Right atrium auricular region (tissue), 2 donors: ENCODE measurements at regions not wholly inside any gene's neighbourhood (a gene's known extent, or its start where the extent isn't known, plus 50 kb on each side); places are given as distances from the start of the nearest gene placed in this dataset.

ENCODE experiments used
- DNase-seq: peaks from one replicate; pipeline ENCODE4 v3.0.0-alpha.2; 2019; ENCODE audit warnings: low spot score
- H3K27ac ChIP-seq, 2 donors: fragments of 200-600 bp; sonication (generic); 1 replicate in 1 of 2; 2 replicates in 1 of 2; pipeline ENCODE4 v1.5.1; 2016 to 2019
- H3K27me3 ChIP-seq, 2 donors: fragments of 200-600 bp; sonication (generic); one replicate each; pipeline versions ENCODE4 v1.5.1 to v1.6.0; 2017 to 2019
- H3K36me3 ChIP-seq: fragments of 200-600 bp; sonication (generic); one replicate; pipeline ENCODE4 v1.5.1; 2016
- H3K4me1 ChIP-seq, 2 donors: fragments of 200-600 bp; sonication (generic); one replicate each; pipeline versions ENCODE4 v1.5.1 to v1.6.0; 2017 to 2019
- H3K4me3 ChIP-seq, 2 donors: fragments of 200-600 bp; sonication (generic); 1 replicate in 1 of 2; 2 replicates in 1 of 2; pipeline ENCODE4 v1.5.1; 2017 to 2019; ENCODE audit warnings: mild to moderate bottlenecking in 1 of 2, moderate library complexity in 1 of 2
- H3K9me3 ChIP-seq, 2 donors: fragments of 200-600 bp; sonication (generic); one replicate each; pipeline ENCODE4 v1.5.1; 2019
- TF ChIP-seq, protein P1 (sequence below), 2 donors: fragments of 200-600 bp; sonication (generic); IDR thresholded peaks; one replicate each; pipeline ENCODE4 v1.5.1; 2019; ENCODE audit warnings: antibody characterized with exemption in 2 of 2

DNA sequence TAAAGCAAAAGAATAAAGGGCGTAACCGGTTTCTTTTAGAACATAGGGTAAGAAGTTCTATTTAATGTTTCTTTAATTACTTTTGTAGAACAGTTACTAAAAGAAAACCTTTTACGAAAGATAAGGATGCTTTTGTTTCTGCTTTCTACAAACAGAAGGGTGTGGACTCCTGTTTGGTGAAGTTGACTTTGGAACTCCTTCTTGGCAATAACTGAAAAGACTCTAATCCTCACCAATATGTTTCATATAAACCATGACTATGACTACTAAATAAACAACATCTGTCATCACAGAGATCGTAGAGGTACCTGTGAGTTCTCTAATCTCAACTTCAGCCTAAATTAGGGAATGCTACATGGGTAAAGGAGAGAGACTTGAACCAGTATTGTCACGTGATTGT, 210.8 kb upstream of the FLRT2 start:
- H3K36me3 ChIP-seq = no peaks in the 10 kb centered on the region
- no peaks in the 10 kb centered on the region for H3K9me3 ChIP-seq
- TF ChIP-seq, protein P1, sequence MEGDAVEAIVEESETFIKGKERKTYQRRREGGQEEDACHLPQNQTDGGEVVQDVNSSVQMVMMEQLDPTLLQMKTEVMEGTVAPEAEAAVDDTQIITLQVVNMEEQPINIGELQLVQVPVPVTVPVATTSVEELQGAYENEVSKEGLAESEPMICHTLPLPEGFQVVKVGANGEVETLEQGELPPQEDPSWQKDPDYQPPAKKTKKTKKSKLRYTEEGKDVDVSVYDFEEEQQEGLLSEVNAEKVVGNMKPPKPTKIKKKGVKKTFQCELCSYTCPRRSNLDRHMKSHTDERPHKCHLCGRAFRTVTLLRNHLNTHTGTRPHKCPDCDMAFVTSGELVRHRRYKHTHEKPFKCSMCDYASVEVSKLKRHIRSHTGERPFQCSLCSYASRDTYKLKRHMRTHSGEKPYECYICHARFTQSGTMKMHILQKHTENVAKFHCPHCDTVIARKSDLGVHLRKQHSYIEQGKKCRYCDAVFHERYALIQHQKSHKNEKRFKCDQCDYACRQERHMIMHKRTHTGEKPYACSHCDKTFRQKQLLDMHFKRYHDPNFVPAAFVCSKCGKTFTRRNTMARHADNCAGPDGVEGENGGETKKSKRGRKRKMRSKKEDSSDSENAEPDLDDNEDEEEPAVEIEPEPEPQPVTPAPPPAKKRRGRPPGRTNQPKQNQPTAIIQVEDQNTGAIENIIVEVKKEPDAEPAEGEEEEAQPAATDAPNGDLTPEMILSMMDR (IDR thresholded peaks at IDR 0.05) = no peak
- no peak overlapping the region for H3K27ac ChIP-seq
- DNase-seq = no peak
- H3K27me3 ChIP-seq = no peaks in the 10 kb centered on the region
- H3K4me3 ChIP-seq = no peak overlapping the region
- H3K4me1 ChIP-seq = no peaks in the 10 kb centered on the region

- no peaks in the 10 kb centered on the region for H3K4me1 ChIP-seq
- no peak for DNase-seq
- TF ChIP-seq, protein P1 (IDR thresholded peaks at IDR 0.05) = no peak
- H3K36me3 ChIP-seq = no peaks in the 10 kb centered on the region
- H3K27ac ChIP-seq = no peak overlapping the region
- no peaks in the 10 kb centered on the region for H3K27me3 ChIP-seq
- no peak overlapping the region for H3K4me3 ChIP-seq
- no peaks in the 10 kb centered on the region for H3K9me3 ChIP-seq
Measured at GRCh38 chr14:85319998-85320630, 209.8 kb upstream of the FLRT2 start.

- no peaks in the 10 kb centered on the region for H3K36me3 ChIP-seq
- no peaks in the 10 kb centered on the region for H3K9me3 ChIP-seq
- no peak overlapping the region for H3K4me3 ChIP-seq
- no peaks in the 10 kb centered on the region for H3K4me1 ChIP-seq
- TF ChIP-seq, protein P1 (IDR thresholded peaks at IDR 0.05) = no peak
- H3K27me3 ChIP-seq = no peaks in the 10 kb centered on the region
- H3K27ac ChIP-seq = no peak overlapping the region
- DNase-seq = no peak
Measured at GRCh38 chr14:85325134-85326017, 204.6 kb upstream of the FLRT2 start.

DNA sequence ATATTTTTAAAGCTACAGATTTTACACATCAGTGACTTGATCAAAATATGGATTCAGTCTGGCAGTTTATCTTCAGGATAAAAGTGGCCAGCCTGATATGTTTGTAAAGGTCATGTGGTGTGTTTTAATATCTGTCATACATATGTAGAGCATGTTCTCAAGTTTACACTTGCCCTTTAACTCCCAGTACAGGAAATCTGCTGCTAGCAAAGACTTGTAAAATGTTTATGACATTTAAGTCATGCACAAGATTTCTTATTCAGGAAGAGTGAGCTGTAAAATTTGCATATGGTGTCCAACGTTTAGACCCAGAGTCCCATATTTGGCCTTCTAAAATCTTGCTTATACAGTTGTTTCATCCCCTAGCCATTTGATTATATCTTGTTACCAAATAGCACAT, 197.5 kb upstream of the FLRT2 start:
- H3K36me3 ChIP-seq = no peaks in the 10 kb centered on the region
- TF ChIP-seq, protein P1 (IDR thresholded peaks at IDR 0.05) = no peak
- no peak overlapping the region for H3K4me3 ChIP-seq
- no peaks in the 10 kb centered on the region for H3K4me1 ChIP-seq
- H3K27ac ChIP-seq = no peak overlapping the region
- DNase-seq = no peak
- no peaks in the 10 kb centered on the region for H3K9me3 ChIP-seq
- H3K27me3 ChIP-seq = no peaks in the 10 kb centered on the region

GRCh38 chr14:85333313-85333712, 196.6 kb upstream of the FLRT2 start:
- Histone ChIP-seq H3K27ac (no peak overlapping the region), H3K36me3 (no peaks in the 10 kb centered on the region), H3K9me3 (no peaks in the 10 kb centered on the region), H3K4me1 (no peaks in the 10 kb centered on the region), H3K27me3 (no peaks in the 10 kb centered on the region), H3K4me3 (no peak overlapping the region)
- no peak for DNase-seq
- TF ChIP-seq, protein P1 (IDR thresholded peaks at IDR 0.05) = no peak
